Stomach (tissue), 4 donors: ENCODE measurements at regions not wholly inside any gene's neighbourhood (a gene's known extent, or its start where the extent isn't known, plus 50 kb on each side); places are given as distances from the start of the nearest gene placed in this dataset.

Source experiments
- CTCF ChIP-seq, 7 experiments: fragments of 450-650 bp in 4 of 7; fragments of 200-600 bp in 3 of 7; sonication (generic) in 3 of 7; IDR thresholded peaks; one replicate each; pipeline ENCODE4 v1.5.1; 2016 to 2019; ENCODE audit warnings: antibody characterized with exemption in 7 of 7, control low read depth in 2 of 7, mild to moderate bottlenecking in 1 of 7
- POLR2AphosphoS5 ChIP-seq, 3 donors: sonication (generic); formaldehyde crosslinking; IDR thresholded peaks; one replicate each; pipeline ENCODE4 v1.6.1; 2016; ENCODE audit warnings: antibody characterized with exemption in 3 of 3

- TF ChIP-seq CTCF (IDR thresholded peaks at IDR 0.05) (no peak), POLR2AphosphoS5 (IDR thresholded peaks at IDR 0.05) (no peak)
These were observed 1090.0 kb upstream of the EYS start for GRCh38 chr6:66796987-66797386.
